ENCODE measurements at regions not wholly inside any gene's neighbourhood (a gene's known extent, or its start where the extent isn't known, plus 50 kb on each side); places are given as distances from the start of the nearest gene placed in this dataset.

GRCh38 chr18:10111944-10112343, 198.1 kb downstream of the VAPA start:
- Histone ChIP-seq H4K20me1 (ENCODE audit: control insufficient read depth, insufficient read depth, low read depth, low read length) (no peaks in the 10 kb centered on the region), H3K79me2 (ENCODE audit: control insufficient read depth, low read length) (no peaks in the 10 kb centered on the region), H3K4me3 (ENCODE audit: low read length) (no peak overlapping the region), H3K9me2 (replicated peaks; ENCODE audit: control insufficient read depth, low read length) (no peaks in the 10 kb centered on the region), H3F3A (ENCODE audit: control insufficient read depth, insufficient read depth) (no peaks in the 10 kb centered on the region), H3K9me3 (ENCODE audit: control insufficient read depth, insufficient read depth, low read length) (no peaks in the 10 kb centered on the region), H3K4me1 (ENCODE audit: control insufficient read depth, low read length) (no peaks in the 10 kb centered on the region), H3K27me3 (ENCODE audit: control insufficient read depth, low read length) (no peaks in the 10 kb centered on the region), H3K27ac (ENCODE audit: low read depth, low read length) (no peak overlapping the region), H3K36me3 (ENCODE audit: control insufficient read depth, low read length) (no peaks in the 10 kb centered on the region), H3K4me2 (ENCODE audit: low read length) (no peak overlapping the region)
- TF ChIP-seq EZH2phosphoT487 (IDR thresholded peaks at IDR 0.05; ENCODE audit: borderline replicate concordance, low read length) (no peak), CTCF (IDR thresholded peaks at IDR 0.05; ENCODE audit: low read depth, low read length, poor library complexity, severe bottlenecking) (no peak)

- Histone ChIP-seq H3K4me2 (ENCODE audit: low read length) (no peak overlapping the region), H3K27me3 (ENCODE audit: control insufficient read depth, low read length) (no peaks in the 10 kb centered on the region), H3K36me3 (ENCODE audit: control insufficient read depth, low read length) (no peaks in the 10 kb centered on the region), H3K4me1 (ENCODE audit: control insufficient read depth, low read length) (no peaks in the 10 kb centered on the region), H3K9me2 (replicated peaks; ENCODE audit: control insufficient read depth, low read length) (no peaks in the 10 kb centered on the region), H3K27ac (ENCODE audit: low read depth, low read length) (no peak overlapping the region), H3K79me2 (ENCODE audit: control insufficient read depth, low read length) (no peaks in the 10 kb centered on the region), H3K4me3 (ENCODE audit: low read length) (no peak overlapping the region), H3F3A (ENCODE audit: control insufficient read depth, insufficient read depth) (no peaks in the 10 kb centered on the region), H4K20me1 (ENCODE audit: control insufficient read depth, insufficient read depth, low read depth, low read length) (no peaks in the 10 kb centered on the region), H3K9me3 (ENCODE audit: control insufficient read depth, insufficient read depth, low read length) (no peaks in the 10 kb centered on the region; the same call in 1 of the 2 replicates)
- TF ChIP-seq EZH2phosphoT487 (IDR thresholded peaks at IDR 0.05; ENCODE audit: borderline replicate concordance, low read length) = no peak
- TF ChIP-seq CTCF (IDR thresholded peaks at IDR 0.05; ENCODE audit: low read depth, low read length, poor library complexity, severe bottlenecking) = no peak
Measured at GRCh38 chr18:10113121-10114022, 199.6 kb downstream of the VAPA start.

- H3K79me2 ChIP-seq (ENCODE audit: control insufficient read depth, low read length) = no peaks in the 10 kb centered on the region
- no peaks in the 10 kb centered on the region for H3K9me2 ChIP-seq (replicated peaks; ENCODE audit: control insufficient read depth, low read length)
- no peaks in the 10 kb centered on the region for H4K20me1 ChIP-seq (ENCODE audit: control insufficient read depth, insufficient read depth, low read depth, low read length)
- no peak overlapping the region for H3K27ac ChIP-seq (ENCODE audit: low read depth, low read length)
- no peak overlapping the region for H3K4me3 ChIP-seq (ENCODE audit: low read length)
- no peak for TF ChIP-seq EZH2phosphoT487 (IDR thresholded peaks at IDR 0.05; ENCODE audit: borderline replicate concordance, low read length)
- TF ChIP-seq CTCF (IDR thresholded peaks at IDR 0.05; ENCODE audit: low read depth, low read length, poor library complexity, severe bottlenecking) = no peak
- no peaks in the 10 kb centered on the region for H3K4me1 ChIP-seq (ENCODE audit: control insufficient read depth, low read length)
- no peaks in the 10 kb centered on the region for H3F3A ChIP-seq (ENCODE audit: control insufficient read depth, insufficient read depth)
- H3K27me3 ChIP-seq (ENCODE audit: control insufficient read depth, low read length) = no peaks in the 10 kb centered on the region
- H3K36me3 ChIP-seq (ENCODE audit: control insufficient read depth, low read length) = no peaks in the 10 kb centered on the region
- H3K4me2 ChIP-seq (ENCODE audit: low read length) = no peak overlapping the region
- peaks cover 3% of the 10 kb centered on the region; the same call in 1 of the 2 replicates for H3K9me3 ChIP-seq (ENCODE audit: control insufficient read depth, insufficient read depth, low read length)
Measured at GRCh38 chr18:10114717-10115463, 201.1 kb downstream of the VAPA start.
